ENCODE measurements at regions not wholly inside any gene's neighbourhood (a gene's known extent, or its start where the extent isn't known, plus 50 kb on each side); places are given as distances from the start of the nearest gene placed in this dataset.

- no peak for DNase-seq
Measured at GRCh38 chr18:65994302-65994701, 243.5 kb downstream of the CDH7 start.

GRCh38 chr18:65990944-65991708, 240.3 kb downstream of the CDH7 start:
- DNase-seq = no peak

GRCh38 chr18:65990174-65990690, 239.4 kb downstream of the CDH7 start:
- no peak for DNase-seq

GRCh38 chr18:65988972-65989371, 238.2 kb downstream of the CDH7 start:
- DNase-seq = peak in 1 of 2 experiments; percentile 8

GRCh38 chr18:65988386-65988785, 237.6 kb downstream of the CDH7 start:
- no peak for DNase-seq

GRCh38 chr18:65983750-65984149, 232.9 kb downstream of the CDH7 start:
- no peak for DNase-seq

- DNase-seq = no peak
Measured at GRCh38 chr18:65975536-65975935, 224.7 kb downstream of the CDH7 start.

GRCh38 chr18:65974758-65975157, 223.9 kb downstream of the CDH7 start:
- DNase-seq = no peak

- no peak for DNase-seq
Measured at GRCh38 chr18:65968239-65969004, 217.6 kb downstream of the CDH7 start.

- no peak for DNase-seq
Measured at GRCh38 chr18:65955747-65956146, 204.9 kb downstream of the CDH7 start.

- no peak for DNase-seq
Measured at GRCh38 chr18:65954372-65954771, 203.6 kb downstream of the CDH7 start.

- no peak for DNase-seq
Measured at GRCh38 chr18:65946777-65947176, 196.0 kb downstream of the CDH7 start.

GRCh38 chr18:65943268-65943667, 192.5 kb downstream of the CDH7 start:
- no peak for DNase-seq

- DNase-seq = no peak
Measured at GRCh38 chr18:65942854-65943253, 192.0 kb downstream of the CDH7 start.

GRCh38 chr18:65942104-65942503, 191.3 kb downstream of the CDH7 start:
- no peak for DNase-seq

GRCh38 chr18:65941482-65941881, 190.7 kb downstream of the CDH7 start:
- no peak for DNase-seq
